ENCODE measurements at regions not wholly inside any gene's neighbourhood (a gene's known extent, or its start where the extent isn't known, plus 50 kb on each side); places are given as distances from the start of the nearest gene placed in this dataset.

GRCh38 chr21:31566064-31566463, 93.4 kb upstream of the SOD1 start:
- no peak for DNase-seq (ENCODE audit: low spot score)

DNA sequence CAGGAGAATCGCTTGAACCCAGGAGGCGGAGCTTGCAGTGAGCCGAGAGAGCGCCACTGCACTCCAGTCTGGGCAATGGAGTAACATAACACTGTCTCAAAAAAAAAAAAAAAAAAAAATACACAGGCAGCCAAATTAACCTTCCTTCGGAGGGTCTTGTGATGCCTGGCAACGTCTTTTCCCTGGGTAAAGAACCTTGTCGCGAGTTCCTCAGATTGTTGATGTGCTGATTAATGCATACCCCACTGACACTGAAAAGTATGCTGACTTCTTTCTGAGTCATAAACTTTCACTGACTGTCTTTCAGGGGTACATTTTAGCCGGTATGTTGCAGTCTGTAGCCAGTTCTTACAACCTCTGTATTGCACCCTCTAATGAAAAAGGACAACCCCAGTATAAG, 95.1 kb upstream of the SOD1 start:
- no peak for DNase-seq (ENCODE audit: low spot score)

DNA sequence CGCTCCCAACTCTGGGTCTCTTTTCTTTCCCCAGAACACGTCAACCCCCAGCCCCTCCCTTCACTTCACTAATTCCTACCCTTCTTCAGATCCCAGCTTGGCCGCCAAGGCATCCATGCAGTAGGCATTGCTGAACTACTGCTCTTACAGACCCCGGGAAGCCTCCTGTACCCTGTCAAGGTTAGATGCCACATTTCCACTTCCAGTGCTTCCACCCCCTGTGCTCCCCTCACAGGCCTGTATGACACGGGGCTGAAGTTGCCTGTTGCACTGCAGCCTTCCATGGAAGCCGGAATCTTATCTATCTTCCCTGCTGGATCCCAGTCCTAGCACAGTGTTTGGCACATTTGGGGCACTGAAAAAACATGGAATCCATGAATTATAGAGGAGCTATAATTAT, 99.0 kb upstream of the SOD1 start:
- DNase-seq (ENCODE audit: low spot score) = no peak

DNA sequence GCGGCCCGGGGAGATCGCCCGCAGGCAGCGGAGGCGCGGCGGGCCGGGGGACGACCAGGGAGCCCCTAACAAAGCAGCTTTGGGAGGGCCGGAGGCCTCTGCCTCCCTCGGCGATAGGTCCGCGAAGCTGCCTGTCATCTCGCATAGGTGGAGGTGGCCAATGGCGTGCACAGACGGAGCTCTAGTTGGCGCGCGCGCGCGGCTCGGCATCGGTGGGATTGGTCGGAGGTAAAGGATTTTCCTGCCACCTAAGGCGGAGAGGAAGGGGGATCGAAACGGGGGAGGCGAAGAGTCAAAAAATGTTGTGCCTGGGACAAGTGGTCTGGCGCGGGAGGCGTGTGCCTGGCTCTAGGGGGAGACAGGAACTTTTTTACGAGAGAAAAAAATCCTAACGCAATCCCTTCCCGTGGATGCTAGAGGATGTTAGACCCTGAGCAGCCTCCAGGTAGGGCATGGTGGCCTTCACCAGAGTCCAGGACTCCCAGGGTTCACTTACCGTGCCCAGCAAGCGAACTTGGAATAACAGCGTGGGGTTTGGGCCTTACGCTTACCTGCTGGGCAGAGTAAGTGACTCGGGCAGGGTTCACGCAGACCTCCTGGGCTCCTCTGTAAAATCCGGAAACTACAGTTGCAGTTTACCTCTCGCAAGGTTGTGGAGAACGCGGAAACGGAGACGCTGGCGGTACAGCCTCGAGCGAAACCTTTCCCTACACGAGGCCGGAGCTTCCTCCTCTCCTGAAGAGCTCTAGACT, 99.9 kb upstream of the SOD1 start:
- DNase-seq (ENCODE audit: low spot score) = no peak

DNA sequence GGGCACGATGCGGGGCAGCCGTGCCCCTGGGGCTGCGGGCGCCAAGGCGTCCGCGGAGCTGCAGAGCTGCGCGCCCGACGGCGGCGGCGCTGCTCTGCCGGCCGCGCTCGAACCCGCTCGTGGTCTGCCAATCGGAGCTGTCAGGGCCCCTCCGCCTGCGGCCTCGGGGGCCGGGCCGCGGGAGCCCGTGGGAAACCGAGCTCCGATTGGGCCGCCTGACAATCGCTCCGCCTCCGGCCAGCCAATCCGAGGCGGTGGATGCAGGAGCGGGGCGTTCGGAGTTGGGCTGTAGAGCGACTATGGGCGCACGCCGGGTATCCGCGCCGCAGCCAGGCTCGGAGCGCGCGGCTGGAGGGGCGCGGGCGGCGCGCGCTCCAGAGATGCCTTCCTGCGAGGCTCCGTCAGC, 100.5 kb upstream of the SOD1 start:
- DNase-seq (ENCODE audit: low spot score) = no peak

- DNase-seq (ENCODE audit: low spot score) = no peak
These were observed 101.1 kb upstream of the SOD1 start for GRCh38 chr21:31558189-31558961.

DNA sequence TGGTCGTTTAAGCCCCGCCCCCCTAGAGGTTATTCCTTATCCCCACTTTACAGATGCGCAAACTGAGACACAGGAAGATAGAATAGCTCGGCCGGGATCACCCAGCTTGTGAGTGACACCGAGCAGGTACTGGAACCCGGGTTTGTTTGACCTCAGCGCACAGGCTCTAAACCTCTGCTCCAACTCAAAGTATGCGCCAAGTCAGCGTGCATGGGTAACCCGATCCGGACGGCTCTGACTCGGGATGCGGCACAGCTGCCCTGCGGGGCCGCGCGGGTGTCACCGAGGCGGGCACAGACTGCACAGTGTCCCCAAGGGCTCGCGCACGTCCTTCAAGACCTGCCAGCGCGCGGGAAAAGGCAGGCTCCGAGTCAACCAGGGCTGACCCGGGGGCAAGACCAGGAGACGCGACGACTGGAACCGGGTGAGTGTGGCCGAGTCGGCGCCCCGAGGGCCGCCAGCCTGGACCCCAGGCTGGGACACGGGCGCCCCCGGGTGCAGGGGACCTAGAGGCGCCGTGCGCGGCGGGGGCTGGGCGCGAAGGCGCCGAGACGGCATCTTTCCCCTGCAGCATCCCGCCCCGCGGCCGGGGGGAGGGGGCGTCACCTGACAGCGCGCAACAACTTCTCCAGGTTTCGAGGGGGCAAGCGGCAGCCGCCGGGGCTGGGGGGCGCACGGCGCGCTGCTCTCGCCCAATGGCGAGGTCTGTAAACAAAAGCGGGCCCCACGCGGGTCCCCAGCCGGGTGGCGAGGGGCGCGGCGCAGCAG, 101.9 kb upstream of the SOD1 start:
- DNase-seq (ENCODE audit: low spot score) = no peak

DNA sequence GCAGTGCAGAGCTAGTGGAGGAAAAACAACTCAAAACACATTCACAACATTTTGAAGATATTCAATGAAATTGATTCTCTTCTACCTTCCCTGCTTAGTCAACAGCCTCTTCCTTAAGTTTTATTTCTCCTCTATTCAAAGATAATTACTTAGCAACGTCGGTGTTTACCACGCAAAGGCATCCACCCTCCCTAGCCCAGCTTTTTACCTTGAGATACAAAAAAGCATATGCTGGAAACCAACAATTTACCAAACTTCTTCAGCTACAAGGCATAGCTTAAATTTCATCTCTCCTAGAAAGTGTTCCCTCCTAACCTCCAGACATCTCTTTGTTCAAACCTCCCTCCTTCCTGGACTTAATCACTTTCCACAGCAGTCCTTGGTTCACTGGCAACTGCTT, 102.8 kb upstream of the SOD1 start:
- no peak for DNase-seq (ENCODE audit: low spot score)

DNA sequence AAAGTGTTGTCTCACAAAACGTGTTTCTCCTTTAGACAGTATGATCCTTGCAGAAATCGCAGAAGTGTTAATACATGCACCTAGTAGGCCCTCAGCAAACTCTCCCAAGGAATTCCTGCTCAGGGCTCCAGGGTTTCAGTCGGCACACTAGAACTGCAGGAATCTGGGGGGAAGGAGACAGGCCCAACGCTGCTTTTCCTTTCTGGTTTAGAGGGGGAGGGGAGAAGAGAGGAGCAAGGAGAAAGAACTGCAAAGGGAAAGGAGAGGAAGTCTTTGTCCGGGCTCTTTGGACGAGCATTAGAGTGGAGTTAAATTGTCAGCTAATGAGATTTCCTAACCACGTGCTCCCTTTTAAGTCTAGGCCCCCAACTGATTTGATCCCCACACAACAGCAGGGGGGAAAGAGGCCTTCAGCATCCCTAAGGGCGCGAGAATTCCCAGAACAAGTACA, 103.7 kb upstream of the SOD1 start:
- DNase-seq (ENCODE audit: low spot score) = no peak

DNA sequence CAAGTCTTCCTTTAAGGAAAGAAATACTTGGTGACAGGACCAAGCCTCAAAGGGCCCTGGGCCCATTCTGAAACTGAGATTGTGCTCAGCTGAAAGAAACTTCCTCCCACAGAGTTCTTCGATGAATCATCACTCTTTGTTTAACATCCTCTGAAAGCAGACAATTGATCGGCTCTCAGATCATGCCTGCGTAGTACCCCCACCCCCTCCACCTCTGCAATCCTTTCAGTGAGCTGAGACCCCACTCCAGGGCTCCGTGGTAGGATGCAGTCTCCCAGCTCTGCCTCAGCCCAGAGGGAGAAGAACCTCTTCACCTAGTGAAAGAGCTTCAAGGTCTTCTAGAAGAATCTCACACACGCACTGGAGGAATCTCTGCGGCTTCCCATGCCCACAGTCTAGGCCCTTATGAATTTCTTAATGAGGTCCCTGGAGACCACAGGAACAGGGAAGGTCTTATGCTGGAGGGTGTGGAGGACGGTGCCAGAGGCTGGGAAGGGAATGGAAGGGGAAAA, 104.9 kb upstream of the SOD1 start:
- DNase-seq (ENCODE audit: low spot score) = no peak

DNA sequence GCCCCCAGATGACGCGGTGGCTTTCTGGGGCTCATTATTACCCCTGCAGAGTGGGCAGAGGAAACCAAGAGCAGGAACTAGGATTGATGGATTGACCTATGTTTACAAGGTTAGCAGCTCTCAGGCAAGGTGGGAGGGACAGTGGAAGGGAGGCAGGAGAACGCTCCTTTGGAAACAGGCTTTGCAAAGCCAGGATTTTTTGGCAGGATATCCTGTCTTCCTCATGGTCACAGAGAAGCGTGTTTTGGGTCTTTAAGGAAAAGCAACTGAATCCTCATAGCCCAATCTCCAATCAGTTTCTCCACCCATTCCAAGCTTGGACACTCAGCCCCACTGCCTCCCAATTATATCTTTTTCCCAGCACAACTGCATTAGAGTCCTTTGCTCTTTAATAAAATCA, 105.6 kb upstream of the SOD1 start:
- no peak for DNase-seq (ENCODE audit: low spot score)

DNA sequence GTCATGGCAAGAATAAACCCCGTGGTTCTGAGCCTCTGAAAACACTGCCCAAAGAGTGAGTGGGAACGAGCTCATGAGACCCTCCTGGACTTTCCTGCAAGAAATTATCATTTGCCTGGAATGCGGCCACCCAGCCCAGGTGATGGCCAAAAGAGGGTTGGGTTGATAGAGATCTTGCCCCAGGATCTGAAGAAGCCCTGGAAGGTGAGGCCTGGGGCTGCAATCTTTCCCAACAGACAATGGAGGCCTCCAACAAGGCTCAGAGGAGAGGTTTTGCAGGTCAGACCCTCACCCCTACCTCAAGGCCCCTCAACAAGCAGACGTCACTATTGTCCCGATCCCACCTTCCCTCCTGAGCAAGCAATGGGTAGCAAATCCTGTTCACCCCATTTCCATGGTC, 106.0 kb upstream of the SOD1 start:
- no peak for DNase-seq (ENCODE audit: low spot score)

DNA sequence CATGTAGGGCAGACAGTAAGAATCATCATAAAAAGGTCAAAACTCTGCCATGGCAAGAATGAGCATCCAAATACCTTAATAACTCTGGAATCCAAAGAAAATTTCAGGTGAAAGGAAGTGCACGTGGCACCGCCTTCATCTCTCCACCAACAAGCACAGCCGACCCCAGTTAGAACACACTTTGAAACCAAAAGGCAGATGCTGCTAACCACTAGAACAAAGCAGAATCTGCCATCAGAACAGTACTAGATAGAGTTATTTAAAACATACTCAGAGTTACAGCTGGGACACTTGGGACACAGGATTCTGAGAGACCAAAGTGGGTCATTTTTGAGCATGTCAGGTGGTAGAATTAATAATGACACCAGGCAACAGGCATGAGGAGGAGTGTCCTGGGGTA, 106.7 kb upstream of the SOD1 start:
- DNase-seq (ENCODE audit: low spot score) = no peak

DNA sequence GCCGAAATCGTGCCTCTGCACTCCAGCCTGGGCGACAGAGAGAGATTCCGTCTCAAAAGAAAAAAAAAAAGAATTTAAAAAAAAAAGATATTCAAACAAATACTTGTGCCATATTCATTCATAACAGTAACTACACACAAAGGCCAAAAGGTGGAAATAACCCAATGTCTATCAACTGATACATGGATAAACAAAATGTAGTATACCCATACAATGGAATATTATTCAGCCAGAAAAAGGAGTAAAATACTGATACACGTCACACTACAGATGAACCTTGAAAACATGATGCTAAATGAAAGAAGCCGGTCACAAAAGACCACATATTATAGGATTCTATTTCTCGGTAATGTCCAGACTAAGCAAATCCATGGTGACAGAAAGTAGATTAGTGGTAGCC, 109.4 kb upstream of the SOD1 start:
- no peak for DNase-seq (ENCODE audit: low spot score)

DNA sequence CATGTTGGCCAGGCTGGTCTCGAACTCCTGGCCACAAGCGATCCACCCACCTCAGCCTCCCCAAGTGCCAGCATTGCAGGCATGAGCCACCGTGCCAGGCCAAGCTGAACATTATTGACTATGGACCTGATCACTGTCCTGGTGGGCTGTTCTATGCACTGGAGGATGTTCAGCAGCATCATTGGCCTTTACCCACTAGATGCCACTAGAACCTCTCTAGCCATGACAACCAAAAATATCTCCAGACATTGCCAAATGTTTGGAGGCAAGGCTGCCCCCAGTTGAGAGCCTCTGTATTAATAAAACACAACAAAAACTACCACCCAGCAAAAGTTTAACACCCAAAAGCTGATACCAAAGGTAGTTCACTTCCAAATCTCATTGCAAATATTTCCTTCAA, 110.8 kb upstream of the SOD1 start:
- no peak for DNase-seq (ENCODE audit: low spot score)

- DNase-seq (ENCODE audit: low spot score) = no peak
These were observed 112.9 kb upstream of the SOD1 start for GRCh38 chr21:31546443-31547170.

GRCh38 chr21:31545036-31545435, 114.5 kb upstream of the SOD1 start:
- no peak for DNase-seq (ENCODE audit: low spot score)

- DNase-seq (ENCODE audit: low spot score) = no peak
These were observed 116.3 kb upstream of the SOD1 start for GRCh38 chr21:31543191-31543590.

DNA sequence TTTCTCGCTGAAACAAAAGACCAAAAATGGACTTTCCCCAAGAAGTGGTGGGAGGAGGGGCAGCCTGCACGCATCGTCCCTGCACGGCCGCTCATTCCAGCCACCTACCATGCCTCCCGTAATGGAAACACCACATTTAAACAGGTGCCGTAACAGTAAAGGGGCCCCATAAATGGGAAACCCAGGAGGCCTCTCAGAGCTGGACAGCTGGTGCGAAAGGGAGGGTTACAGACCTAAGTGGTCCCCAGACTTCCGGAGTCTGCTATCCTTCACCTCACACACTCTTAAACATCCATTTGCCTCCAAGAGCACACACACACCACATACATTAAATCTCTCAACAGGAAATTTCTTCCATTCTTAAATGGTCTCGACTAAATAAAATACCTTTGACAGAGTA, 120.7 kb upstream of the SOD1 start:
- no peak for DNase-seq (ENCODE audit: low spot score)

- DNase-seq (ENCODE audit: low spot score) = no peak
These were observed 121.5 kb upstream of the SOD1 start for GRCh38 chr21:31537872-31538576.

- DNase-seq (ENCODE audit: low spot score) = no peak
These were observed 123.4 kb upstream of the SOD1 start for GRCh38 chr21:31536138-31536537.

All from LoVo (cell line).